MCF 10A (cell line): ENCODE measurements at regions not wholly inside any gene's neighbourhood (a gene's known extent, or its start where the extent isn't known, plus 50 kb on each side); places are given as distances from the start of the nearest gene placed in this dataset.

Experiments used
- BruUV-seq: library from RNA; stranded (reverse); fragments of 400-500 nt; replicated peaks from 2 replicates; lab custom pipeline; 2021; lab: Mats Ljungman, UMichigan
- CTCF ChIA-PET: fragments of 300-600 bp; sonication (Branson Sonifier 250); formaldehyde crosslinking; extraction: SDS; loops from one replicate; lab custom pipeline; 2021; ENCODE audit warnings: antibody characterized with exemption, inconsistent platforms; lab: Yijun Ruan, JAX
- POLR2A ChIA-PET: fragments of 300-600, 350-650 bp; sonication (Branson Sonifier 250); formaldehyde crosslinking; extraction: SDS; loops from one replicate; lab custom pipeline; 2020; ENCODE audit warnings: antibody characterized with exemption, inconsistent platforms; lab: Yijun Ruan, JAX
- DNase-seq: peaks from one replicate; pipeline ENCODE4 v3.0.0-alpha.2; 2018; ENCODE audit not compliant: unreplicated experiment
- H3K27ac Mint-ChIP-seq: one replicate; pipeline ENCODE4 v1.8.0; 2022; ENCODE audit warnings: mild to moderate bottlenecking, low read depth, mixed read lengths; ENCODE audit not compliant: unreplicated experiment
- H3K27me3 Mint-ChIP-seq: one replicate; pipeline ENCODE4 v1.8.0; 2022; ENCODE audit warnings: mixed read lengths; ENCODE audit not compliant: insufficient read depth, unreplicated experiment
- H3K36me3 Mint-ChIP-seq: one replicate; pipeline ENCODE4 v1.8.0; 2022; ENCODE audit warnings: mild to moderate bottlenecking, moderate library complexity, mixed read lengths; ENCODE audit not compliant: insufficient read depth, unreplicated experiment
- H3K4me1 Mint-ChIP-seq: one replicate; pipeline ENCODE4 v1.8.0; 2022; ENCODE audit warnings: mixed read lengths; ENCODE audit not compliant: insufficient read depth, unreplicated experiment
- H3K4me3 Mint-ChIP-seq: one replicate; pipeline ENCODE4 v1.8.0; 2022; ENCODE audit warnings: mild to moderate bottlenecking, moderate library complexity, mixed read lengths; ENCODE audit not compliant: unreplicated experiment
- H3K9me3 Mint-ChIP-seq: one replicate; pipeline ENCODE4 v1.8.0; 2022; ENCODE audit warnings: mixed read lengths; ENCODE audit not compliant: unreplicated experiment
- CTCF ChIP-seq: fragments of 200-600 bp; IDR thresholded peaks from one replicate; pipeline ENCODE4 v1.8.0; 2022; ENCODE audit warnings: antibody characterized with exemption, mild to moderate bottlenecking; ENCODE audit not compliant: unreplicated experiment
- intact Hi-C: fragments of 100-400 bp; cut with micrococcal nuclease; formaldehyde crosslinking; loops from 2 replicates; pipeline ENCODE4 v1.14.1; 2022

- BruUV-seq, result no TSS peak
Observed at GRCh38 chr6:121799574-121799973, 364.1 kb downstream of the GJA1 start.

GRCh38 chr6:121800047-121800446 lies 364.6 kb downstream of the GJA1 start:
- Mint-ChIP-seq H3K36me3 (peaks cover 6% of the 10 kb centered on the region), H3K4me1 (no peaks in the 10 kb centered on the region), H3K4me3 (no peak overlapping the region), H3K27ac (no peak overlapping the region), H3K9me3 (peaks cover 18% of the 10 kb centered on the region), H3K27me3 (no peaks in the 10 kb centered on the region)
- CTCF ChIA-PET, result no interaction called here
- no peak for DNase-seq
- BruUV-seq, result no TSS peak
- no peak for TF ChIP-seq CTCF
- intact Hi-C loops, result no loop called here
- POLR2A ChIA-PET, result no interaction called here

More at GRCh38 chr6:121799574-121799973, 364.1 kb downstream of the GJA1 start:
- ChIA-PET POLR2A (no interaction called here), CTCF (interaction anchor here (1.0 kb wide), 1 partner anchor 27 kb away, joined by 3 read pairs; no protein-coding TSS in a partner anchor)
- H3K4me1 Mint-ChIP-seq, result peaks cover 4% of the 10 kb centered on the region
- no peak overlapping the region for H3K4me3 Mint-ChIP-seq
- no peaks in the 10 kb centered on the region for H3K27me3 Mint-ChIP-seq
- intact Hi-C loops, result no loop called here
- DNase-seq, result no peak
- peaks cover 18% of the 10 kb centered on the region for H3K9me3 Mint-ChIP-seq
- no peak overlapping the region for H3K27ac Mint-ChIP-seq
- no peak for TF ChIP-seq CTCF
- H3K36me3 Mint-ChIP-seq, result peaks cover 6% of the 10 kb centered on the region

GRCh38 chr6:121806116-121806515 lies 370.7 kb downstream of the GJA1 start:
- BruUV-seq, result no TSS peak
- POLR2A ChIA-PET, result no interaction called here
- no peaks in the 10 kb centered on the region for H3K27me3 Mint-ChIP-seq

GRCh38 chr6:121809211-121809610 lies 373.8 kb downstream of the GJA1 start:
- Mint-ChIP-seq H3K4me3 (no peak overlapping the region), H3K27me3 (no peaks in the 10 kb centered on the region), H3K9me3 (no peaks in the 10 kb centered on the region), H3K4me1 (no peaks in the 10 kb centered on the region), H3K36me3 (no peaks in the 10 kb centered on the region), H3K27ac (no peak overlapping the region)
- intact Hi-C loops, result no loop called here
- BruUV-seq, result no TSS peak
- no peak for DNase-seq
- POLR2A ChIA-PET, result no interaction called here
- no peak for TF ChIP-seq CTCF
- CTCF ChIA-PET, result interaction anchor here (1.0 kb wide), 1 partner anchor 12 kb away, joined by 3 read pairs; no protein-coding TSS in a partner anchor

More at GRCh38 chr6:121806116-121806515, 370.7 kb downstream of the GJA1 start:
- DNase-seq, result no peak
- intact Hi-C loops, result no loop called here
- CTCF ChIA-PET, result no interaction called here
- Mint-ChIP-seq H3K27ac (no peak overlapping the region), H3K4me1 (no peaks in the 10 kb centered on the region), H3K4me3 (no peak overlapping the region), H3K36me3 (no peaks in the 10 kb centered on the region), H3K9me3 (peaks cover 11% of the 10 kb centered on the region)
- TF ChIP-seq CTCF, result no peak
